Colonic mucosa (tissue), 4 donors: ENCODE measurements at regions not wholly inside any gene's neighbourhood (a gene's known extent, or its start where the extent isn't known, plus 50 kb on each side); places are given as distances from the start of the nearest gene placed in this dataset.

ENCODE experiments used
- DNase-seq: peaks from one replicate; pipeline ENCODE4 v3.0.0-alpha.2; 2020
- H3K27ac ChIP-seq: fragments of 200-600 bp; one replicate; pipeline ENCODE4 v1.8.0; 2021
- H3K27me3 ChIP-seq: fragments of 200-600 bp; one replicate; pipeline ENCODE4 v1.8.0; 2021
- H3K36me3 ChIP-seq: fragments of 200-600 bp; one replicate; pipeline ENCODE4 v1.8.0; 2021
- H3K4me1 ChIP-seq: fragments of 200-600 bp; one replicate; pipeline ENCODE4 v1.8.0; 2021; ENCODE audit warnings: mild to moderate bottlenecking
- H3K4me3 ChIP-seq: fragments of 200-600 bp; one replicate; pipeline ENCODE4 v1.8.0; 2021
- H3K9ac ChIP-seq, 2 donors: one replicate each; pipeline ENCODE4 v1.7.0; 2013; ENCODE audit warnings: control low read depth in 2 of 2, low read depth in 2 of 2, low read length in 2 of 2
- H3K9me3 ChIP-seq: fragments of 200-600 bp; one replicate; pipeline ENCODE4 v1.8.0; 2021
- CTCF ChIP-seq: fragments of 200-600 bp; IDR thresholded peaks from one replicate; pipeline ENCODE4 v1.8.0; 2022; ENCODE audit warnings: antibody characterized with exemption, mild to moderate bottlenecking
- intact Hi-C: fragments of 100-400 bp; cut with DNase I; formaldehyde crosslinking; loops from one replicate; pipeline ENCODE4 v1.14.1; 2022
- donor health status: healthy.
- donor health status: DM: no; HTN: no; CAD: no.
- donor health status: DM: no; HTN: no; CAD: no.

GRCh38 chr14:40417777-40418401 is 985.7 kb upstream of the FBXO33 start:
- Histone ChIP-seq H3K27me3 (no peaks in the 10 kb centered on the region), H3K4me3 (no peak overlapping the region), H3K9me3 (no peaks in the 10 kb centered on the region), H3K9ac (no peak overlapping the region), H3K27ac (no peak overlapping the region), H3K4me1 (no peaks in the 10 kb centered on the region), H3K36me3 (no peaks in the 10 kb centered on the region)
- TF ChIP-seq CTCF, result no peak
- no peak for DNase-seq
- intact Hi-C loops, result no loop called here

GRCh38 chr14:40416565-40416964 is 984.3 kb upstream of the FBXO33 start:
- no peak overlapping the region for H3K9ac ChIP-seq
- no peaks in the 10 kb centered on the region for H3K4me1 ChIP-seq
- H3K9me3 ChIP-seq, result no peaks in the 10 kb centered on the region
- H3K27ac ChIP-seq, result no peak overlapping the region
- DNase-seq, result no peak
- TF ChIP-seq CTCF, result no peak
- intact Hi-C loops, result no loop called here
- no peaks in the 10 kb centered on the region for H3K36me3 ChIP-seq
- H3K4me3 ChIP-seq, result no peak overlapping the region
- no peaks in the 10 kb centered on the region for H3K27me3 ChIP-seq

GRCh38 chr14:40414386-40414785 is 982.2 kb upstream of the FBXO33 start:
- Histone ChIP-seq H3K4me3 (no peak overlapping the region), H3K9me3 (no peaks in the 10 kb centered on the region), H3K9ac (no peak overlapping the region), H3K4me1 (no peaks in the 10 kb centered on the region), H3K27ac (no peak overlapping the region), H3K36me3 (no peaks in the 10 kb centered on the region), H3K27me3 (no peaks in the 10 kb centered on the region)
- intact Hi-C loops, result no loop called here
- TF ChIP-seq CTCF, result no peak
- DNase-seq, result no peak

GRCh38 chr14:40413136-40413535 is 980.9 kb upstream of the FBXO33 start:
- no peaks in the 10 kb centered on the region for H3K4me1 ChIP-seq
- H3K4me3 ChIP-seq, result no peak overlapping the region
- H3K9me3 ChIP-seq, result no peaks in the 10 kb centered on the region
- no peak for DNase-seq
- no peak overlapping the region for H3K27ac ChIP-seq
- TF ChIP-seq CTCF, result no peak
- H3K9ac ChIP-seq, result no peak overlapping the region
- H3K36me3 ChIP-seq, result no peaks in the 10 kb centered on the region
- H3K27me3 ChIP-seq, result no peaks in the 10 kb centered on the region
- intact Hi-C loops, result no loop called here

DNA sequence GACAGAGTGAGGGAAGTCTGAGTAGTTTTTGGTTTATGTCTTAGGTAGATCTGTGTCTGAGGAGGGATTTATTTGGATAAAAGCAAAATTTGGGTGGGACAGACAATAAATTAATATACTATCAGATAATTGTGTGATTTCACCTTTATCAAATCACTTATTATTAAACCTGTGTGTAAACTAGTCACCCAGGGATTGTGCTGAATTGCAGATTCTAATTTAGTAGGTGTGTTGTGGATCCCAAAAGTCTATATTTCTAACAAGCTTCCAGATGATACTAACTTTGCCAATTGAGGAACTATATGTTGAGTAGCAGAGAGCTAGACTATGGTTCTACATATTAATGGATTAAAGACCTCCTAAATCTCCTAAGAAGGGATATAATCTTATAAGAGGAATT is 978.5 kb upstream of the FBXO33 start:
- Histone ChIP-seq H3K4me1 (no peaks in the 10 kb centered on the region), H3K9ac (no peak overlapping the region), H3K9me3 (peaks cover 2% of the 10 kb centered on the region), H3K36me3 (no peaks in the 10 kb centered on the region), H3K27me3 (no peaks in the 10 kb centered on the region), H3K27ac (no peak overlapping the region), H3K4me3 (no peak overlapping the region)
- intact Hi-C loops, result no loop called here
- no peak for DNase-seq
- no peak for TF ChIP-seq CTCF

GRCh38 chr14:40402957-40403356 is 970.7 kb upstream of the FBXO33 start:
- Histone ChIP-seq H3K4me3 (no peak overlapping the region), H3K9ac (no peak overlapping the region), H3K36me3 (no peaks in the 10 kb centered on the region), H3K9me3 (peaks cover 5% of the 10 kb centered on the region), H3K27ac (no peak overlapping the region), H3K4me1 (no peaks in the 10 kb centered on the region), H3K27me3 (no peaks in the 10 kb centered on the region)
- DNase-seq, result no peak
- intact Hi-C loops, result no loop called here
- no peak for TF ChIP-seq CTCF
